ENCODE measurements at regions not wholly inside any gene's neighbourhood (a gene's known extent, or its start where the extent isn't known, plus 50 kb on each side); places are given as distances from the start of the nearest gene placed in this dataset.
"Not testable (repeated sequence)": the region's sequence is repeated elsewhere in the genome, so short reads cannot be mapped to it uniquely, and the experiment has no call there.

DNA sequence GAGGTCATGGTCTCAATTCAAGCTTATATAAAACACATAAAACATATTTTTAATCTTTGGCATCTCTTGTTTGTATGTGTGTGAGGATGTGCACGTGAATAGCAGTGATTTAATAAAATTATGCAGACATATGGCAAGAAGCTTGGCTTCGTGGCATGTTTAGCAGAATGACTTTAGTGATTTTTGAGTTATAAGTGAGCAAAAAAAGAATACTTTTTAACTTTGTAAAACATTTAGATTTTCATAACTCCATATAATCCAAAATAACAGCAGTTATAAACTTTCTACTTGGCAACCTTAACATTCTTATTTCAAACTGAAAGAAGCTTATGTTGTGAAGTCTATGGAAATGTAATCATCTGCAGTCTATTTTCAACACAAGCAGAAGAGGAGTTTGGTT is 120.6 kb downstream of the SLITRK1 start:
- DNase-seq (ENCODE audit: low spot score in 2 of 2), result no peak
- ATAC-seq (ENCODE audit: low read depth), result no peak
- no peaks in the 10 kb centered on the region for H3K4me1 Mint-ChIP-seq
- no peaks in the 10 kb centered on the region for H3K36me3 Mint-ChIP-seq
- no peak overlapping the region for H3K4me3 Mint-ChIP-seq
- H3K9me3 Mint-ChIP-seq, result peaks cover 2% of the 10 kb centered on the region
- H3K27ac Mint-ChIP-seq, result no peak overlapping the region
- H3K27me3 Mint-ChIP-seq, result no peaks in the 10 kb centered on the region

GRCh38 chr13:83755210-83755609 is 127.1 kb downstream of the SLITRK1 start:
- not testable (repeated sequence) for DNase-seq (ENCODE audit: low spot score in 2 of 2); H3K4me3 Mint-ChIP-seq; H3K4me1 Mint-ChIP-seq; H3K27ac Mint-ChIP-seq; H3K36me3 Mint-ChIP-seq; ATAC-seq (ENCODE audit: low read depth); H3K27me3 Mint-ChIP-seq
- peaks cover 10% of the 10 kb centered on the region for H3K9me3 Mint-ChIP-seq

DNA sequence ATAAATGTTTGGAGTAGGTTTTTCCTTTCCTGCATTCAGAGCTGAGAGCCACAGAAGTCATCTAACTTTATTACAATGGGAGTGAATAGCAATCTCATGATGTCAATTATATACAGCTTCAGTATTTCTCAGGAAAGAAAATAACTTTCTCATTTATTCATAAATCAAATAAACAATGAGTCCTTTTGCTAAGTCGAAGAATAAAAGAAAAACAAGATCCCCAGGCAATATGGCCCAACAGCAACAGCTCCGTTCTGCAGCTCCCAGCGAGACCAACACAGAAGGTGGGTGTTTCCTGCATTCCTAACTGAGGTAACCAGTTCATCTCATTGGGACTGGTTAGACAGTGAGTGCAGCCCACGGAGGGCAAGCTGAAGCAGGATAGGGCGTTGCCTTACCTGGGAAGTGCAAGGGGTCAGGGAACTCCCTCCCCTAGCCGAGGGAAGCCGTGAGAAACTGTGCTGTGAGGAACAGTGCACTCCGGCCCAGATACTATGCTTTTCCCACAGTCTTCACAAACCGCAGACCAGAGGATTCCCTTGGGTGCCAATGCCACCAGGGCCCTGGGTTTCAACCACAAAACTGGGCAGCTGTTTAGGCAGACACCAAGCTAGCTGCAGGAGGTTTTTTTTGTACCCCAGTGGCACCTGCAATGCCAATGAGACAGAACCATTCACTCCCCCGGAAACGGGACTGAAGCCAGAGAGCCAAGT is 128.2 kb downstream of the SLITRK1 start:
- H3K4me1 Mint-ChIP-seq, result no peaks in the 10 kb centered on the region
- no peak overlapping the region for H3K27ac Mint-ChIP-seq
- H3K27me3 Mint-ChIP-seq, result no peaks in the 10 kb centered on the region
- no peaks in the 10 kb centered on the region for H3K36me3 Mint-ChIP-seq
- H3K4me3 Mint-ChIP-seq, result no peak overlapping the region
- ATAC-seq (ENCODE audit: low read depth) (no peak), DNase-seq (ENCODE audit: low spot score in 2 of 2) (no peak)
- H3K9me3 Mint-ChIP-seq, result peaks cover 11% of the 10 kb centered on the region

- ATAC-seq (ENCODE audit: low read depth), result no peak
- H3K4me3 Mint-ChIP-seq, result no peak overlapping the region
- no peak overlapping the region for H3K27ac Mint-ChIP-seq
- no peaks in the 10 kb centered on the region for H3K27me3 Mint-ChIP-seq
- H3K36me3 Mint-ChIP-seq, result no peaks in the 10 kb centered on the region
- H3K4me1 Mint-ChIP-seq, result no peaks in the 10 kb centered on the region
- no peak for DNase-seq (ENCODE audit: low spot score in 2 of 2)
- H3K9me3 Mint-ChIP-seq, result peaks cover 13% of the 10 kb centered on the region
Measured at GRCh38 chr13:83752141-83752540, 130.1 kb downstream of the SLITRK1 start.

GRCh38 chr13:83740622-83741021 is 141.7 kb downstream of the SLITRK1 start:
- no peak for DNase-seq (ENCODE audit: low spot score in 2 of 2)

GRCh38 chr13:83738407-83738806 is 143.9 kb downstream of the SLITRK1 start:
- no peaks in the 10 kb centered on the region for H3K27me3 Mint-ChIP-seq
- no peak overlapping the region for H3K4me3 Mint-ChIP-seq
- ATAC-seq (ENCODE audit: low read depth) (no peak), DNase-seq (ENCODE audit: low spot score in 2 of 2) (no peak)
- H3K36me3 Mint-ChIP-seq, result no peaks in the 10 kb centered on the region
- H3K4me1 Mint-ChIP-seq, result no peaks in the 10 kb centered on the region
- no peak overlapping the region for H3K27ac Mint-ChIP-seq
- peaks cover 3% of the 10 kb centered on the region for H3K9me3 Mint-ChIP-seq

More at GRCh38 chr13:83740622-83741021, 141.7 kb downstream of the SLITRK1 start:
- no peak overlapping the region for H3K27ac Mint-ChIP-seq
- no peak overlapping the region for H3K4me3 Mint-ChIP-seq
- H3K36me3 Mint-ChIP-seq, result no peaks in the 10 kb centered on the region
- H3K4me1 Mint-ChIP-seq, result no peaks in the 10 kb centered on the region
- no peak for ATAC-seq (ENCODE audit: low read depth)
- no peaks in the 10 kb centered on the region for H3K27me3 Mint-ChIP-seq
- H3K9me3 Mint-ChIP-seq, result peaks cover 3% of the 10 kb centered on the region

DNA sequence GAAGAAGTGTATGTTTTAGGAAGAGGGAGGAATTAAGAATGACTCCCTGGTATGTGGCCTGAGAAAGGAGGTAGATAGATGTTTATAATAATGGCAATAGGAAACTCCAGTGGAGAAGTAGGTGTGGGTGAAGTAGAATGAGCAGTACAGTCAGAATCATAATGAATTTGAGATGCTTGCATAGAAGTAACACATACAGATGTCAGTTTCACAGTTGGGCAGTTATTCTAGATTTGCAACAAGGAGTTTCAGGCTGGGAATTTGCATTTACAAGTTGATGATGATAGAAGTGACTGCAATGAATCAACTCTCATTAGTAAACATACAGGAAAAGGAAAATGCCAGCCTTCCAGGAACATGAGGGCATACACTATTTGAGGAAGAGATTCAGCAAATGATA is 149.0 kb downstream of the SLITRK1 start:
- H3K27me3 Mint-ChIP-seq, result no peaks in the 10 kb centered on the region
- DNase-seq (ENCODE audit: low spot score in 2 of 2), result no peak
- no peak overlapping the region for H3K4me3 Mint-ChIP-seq
- no peaks in the 10 kb centered on the region for H3K4me1 Mint-ChIP-seq
- ATAC-seq (ENCODE audit: low read depth), result no peak
- H3K9me3 Mint-ChIP-seq, result no peaks in the 10 kb centered on the region
- no peaks in the 10 kb centered on the region for H3K36me3 Mint-ChIP-seq
- no peak overlapping the region for H3K27ac Mint-ChIP-seq

DNA sequence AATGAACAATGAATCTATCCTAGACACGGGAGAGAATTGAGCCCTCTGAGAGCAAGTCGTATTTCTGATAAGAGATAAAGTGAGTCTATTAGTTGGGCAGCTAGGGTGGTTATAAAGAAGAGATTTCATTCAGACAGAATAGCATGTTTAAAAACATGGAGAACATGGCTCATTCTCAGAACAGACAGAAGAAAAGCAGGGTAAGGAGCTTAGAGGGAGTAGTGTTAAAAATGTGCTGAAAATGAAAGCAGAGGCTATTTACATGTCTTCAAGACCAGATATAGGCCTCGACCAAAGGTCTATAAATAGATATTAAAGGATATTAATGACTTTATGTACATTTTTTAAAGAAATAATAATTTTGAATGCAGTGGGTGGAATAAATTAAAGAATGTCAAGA is 149.5 kb downstream of the SLITRK1 start:
- Mint-ChIP-seq H3K4me1 (no peaks in the 10 kb centered on the region), H3K9me3 (no peaks in the 10 kb centered on the region), H3K4me3 (no peak overlapping the region), H3K36me3 (no peaks in the 10 kb centered on the region), H3K27me3 (no peaks in the 10 kb centered on the region), H3K27ac (no peak overlapping the region)
- no peak for ATAC-seq (ENCODE audit: low read depth)
- DNase-seq (ENCODE audit: low spot score in 2 of 2), result no peak

DNA sequence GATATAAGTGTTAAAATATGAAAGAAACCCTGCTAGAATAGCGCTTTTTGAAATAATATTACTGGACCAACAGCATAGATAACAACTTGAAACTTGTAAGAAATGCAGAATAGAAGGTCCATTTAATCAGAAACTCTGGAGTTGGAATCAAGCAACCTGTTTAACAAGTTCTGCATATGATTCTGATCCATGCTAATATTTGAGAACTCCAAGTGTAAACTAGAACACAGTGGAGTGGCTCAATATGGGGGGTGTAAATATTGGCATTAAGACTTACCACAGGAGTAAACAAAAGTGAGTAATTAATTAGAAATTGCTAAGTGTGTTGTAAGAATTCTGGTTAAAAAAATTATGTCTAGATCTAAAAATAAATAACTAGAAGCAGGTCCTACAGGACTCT is 151.2 kb downstream of the SLITRK1 start:
- DNase-seq (ENCODE audit: low spot score in 2 of 2) (no peak), ATAC-seq (ENCODE audit: low read depth) (no peak)
- peaks cover 2% of the 10 kb centered on the region for H3K9me3 Mint-ChIP-seq
- no peaks in the 10 kb centered on the region for H3K4me1 Mint-ChIP-seq
- no peak overlapping the region for H3K27ac Mint-ChIP-seq
- no peak overlapping the region for H3K4me3 Mint-ChIP-seq
- no peaks in the 10 kb centered on the region for H3K27me3 Mint-ChIP-seq
- H3K36me3 Mint-ChIP-seq, result no peaks in the 10 kb centered on the region

GRCh38 chr13:83730674-83731073 is 151.6 kb downstream of the SLITRK1 start:
- no peak overlapping the region for H3K4me3 Mint-ChIP-seq
- DNase-seq (ENCODE audit: low spot score in 2 of 2) (no peak), ATAC-seq (ENCODE audit: low read depth) (no peak)
- no peaks in the 10 kb centered on the region for H3K36me3 Mint-ChIP-seq
- H3K27me3 Mint-ChIP-seq, result no peaks in the 10 kb centered on the region
- no peaks in the 10 kb centered on the region for H3K4me1 Mint-ChIP-seq
- no peak overlapping the region for H3K27ac Mint-ChIP-seq
- peaks cover 2% of the 10 kb centered on the region for H3K9me3 Mint-ChIP-seq

GRCh38 chr13:83722443-83722842 is 159.8 kb downstream of the SLITRK1 start:
- no peaks in the 10 kb centered on the region for H3K36me3 Mint-ChIP-seq
- no peak overlapping the region for H3K4me3 Mint-ChIP-seq
- no peak for ATAC-seq (ENCODE audit: low read depth)
- H3K27me3 Mint-ChIP-seq, result no peaks in the 10 kb centered on the region
- H3K27ac Mint-ChIP-seq, result no peak overlapping the region
- no peaks in the 10 kb centered on the region for H3K4me1 Mint-ChIP-seq
- peaks cover 4% of the 10 kb centered on the region for H3K9me3 Mint-ChIP-seq
- DNase-seq (ENCODE audit: low spot score in 2 of 2), result no peak

DNA sequence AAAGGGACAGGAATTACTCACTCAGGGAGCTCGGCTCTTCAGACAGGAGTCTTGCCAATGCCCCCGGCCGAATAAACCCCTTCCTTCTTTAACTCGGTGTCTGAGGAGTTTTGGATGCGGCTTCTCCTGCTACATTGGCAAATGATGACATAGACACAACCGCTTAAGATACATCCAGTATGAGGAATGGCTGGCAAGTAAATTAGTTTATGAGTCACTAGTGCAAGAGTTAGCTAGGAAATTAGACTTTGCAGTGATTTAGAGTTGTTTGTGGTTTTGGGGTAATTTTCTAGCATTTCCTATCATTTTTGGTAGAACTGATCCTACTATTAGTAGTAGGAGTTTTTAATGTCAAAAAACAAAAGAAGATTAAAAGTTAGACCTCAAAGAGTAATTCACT is 166.2 kb downstream of the SLITRK1 start:
- Mint-ChIP-seq H3K27ac (no peak overlapping the region), H3K4me3 (no peak overlapping the region), H3K9me3 (peaks cover 9% of the 10 kb centered on the region), H3K36me3 (no peaks in the 10 kb centered on the region), H3K27me3 (no peaks in the 10 kb centered on the region), H3K4me1 (no peaks in the 10 kb centered on the region)
- DNase-seq (ENCODE audit: low spot score in 2 of 2) (no peak), ATAC-seq (ENCODE audit: low read depth) (no peak)

GRCh38 chr13:83714236-83714635 is 168.0 kb downstream of the SLITRK1 start:
- Mint-ChIP-seq H3K4me3 (no peak overlapping the region), H3K36me3 (no peaks in the 10 kb centered on the region), H3K27ac (no peak overlapping the region), H3K4me1 (no peaks in the 10 kb centered on the region), H3K9me3 (peaks cover 8% of the 10 kb centered on the region), H3K27me3 (no peaks in the 10 kb centered on the region)
- DNase-seq (ENCODE audit: low spot score in 2 of 2) (no peak), ATAC-seq (ENCODE audit: low read depth) (no peak)

GRCh38 chr13:83710133-83710515 is 172.2 kb downstream of the SLITRK1 start:
- Mint-ChIP-seq H3K27me3 (no peaks in the 10 kb centered on the region), H3K27ac (no peak overlapping the region), H3K4me1 (no peaks in the 10 kb centered on the region), H3K9me3 (peaks cover 11% of the 10 kb centered on the region), H3K4me3 (no peak overlapping the region), H3K36me3 (no peaks in the 10 kb centered on the region)
- no peak for ATAC-seq (ENCODE audit: low read depth)
- DNase-seq (ENCODE audit: low spot score in 2 of 2), result no peak

DNA sequence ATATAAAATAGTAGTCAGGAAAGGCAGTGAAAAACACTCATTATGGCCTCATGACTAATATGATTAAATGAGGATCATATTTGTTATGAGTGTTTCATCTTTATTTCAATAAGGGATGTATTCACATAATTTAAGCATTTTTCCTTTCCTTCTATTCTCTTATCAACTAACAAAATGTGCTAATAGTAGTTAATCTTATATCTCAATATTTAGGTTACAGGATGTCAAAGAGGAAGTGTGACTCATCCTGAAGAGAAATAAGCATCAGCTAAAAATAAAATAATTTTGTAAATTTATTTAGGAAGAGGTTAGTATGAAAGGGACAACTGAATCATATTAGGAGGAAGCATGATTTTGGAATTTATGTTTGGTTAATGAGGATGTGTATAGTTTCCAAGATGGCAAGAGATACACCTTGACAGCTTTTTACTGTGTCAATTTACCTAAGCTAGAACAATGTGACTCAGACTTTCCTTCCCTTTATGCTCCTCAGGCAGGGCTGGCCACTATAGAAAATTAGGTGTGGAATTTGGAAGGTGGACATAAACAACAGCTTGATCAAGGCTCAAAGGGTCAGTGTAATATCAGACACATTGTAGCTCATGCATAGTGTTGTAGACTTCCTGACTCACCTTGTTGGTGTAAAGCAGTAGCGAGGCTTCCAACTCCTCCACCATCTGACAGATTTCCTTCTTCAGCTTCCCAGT is 172.7 kb downstream of the SLITRK1 start:
- DNase-seq (ENCODE audit: low spot score in 2 of 2) (no peak), ATAC-seq (ENCODE audit: low read depth) (no peak)
- H3K4me3 Mint-ChIP-seq, result no peak overlapping the region
- no peak overlapping the region for H3K27ac Mint-ChIP-seq
- H3K9me3 Mint-ChIP-seq, result peaks cover 11% of the 10 kb centered on the region
- H3K27me3 Mint-ChIP-seq, result no peaks in the 10 kb centered on the region
- no peaks in the 10 kb centered on the region for H3K36me3 Mint-ChIP-seq
- no peaks in the 10 kb centered on the region for H3K4me1 Mint-ChIP-seq

Data from memory B cell (primary cell).